ENCODE measurements at regions not wholly inside any gene's neighbourhood (a gene's known extent, or its start where the extent isn't known, plus 50 kb on each side); places are given as distances from the start of the nearest gene placed in this dataset.

GRCh38 chr6:134686071-134686470, 263.8 kb downstream of the ALDH8A1 start:
- Mint-ChIP-seq H3K27me3 (ENCODE audit: insufficient read depth, unreplicated experiment) (no peaks in the 10 kb centered on the region), H3K36me3 (ENCODE audit: insufficient read depth, unreplicated experiment) (no peaks in the 10 kb centered on the region), H3K4me3 (ENCODE audit: unreplicated experiment) (peak overlapping the region; percentile 29), H3K4me1 (ENCODE audit: insufficient read depth, unreplicated experiment) (peaks cover 14% of the 10 kb centered on the region), H3K27ac (ENCODE audit: low read depth, unreplicated experiment) (peak overlapping the region; percentile 31), H3K9me3 (ENCODE audit: unreplicated experiment) (no peaks in the 10 kb centered on the region)
- DNase-seq (ENCODE audit: unreplicated experiment), result peak; percentile 91
- POLR2A ChIA-PET, result interaction anchor here (0.7 to 1.2 kb wide), 4 partner anchors 9 to 44 kb away, joined by 4 to 5 read pairs (median 4); no protein-coding TSS in a partner anchor
- CTCF ChIA-PET, result interaction anchor here (0.6 to 0.7 kb wide), 2 partner anchors 332 to 563 kb away, joined by 3 read pairs; no protein-coding TSS in a partner anchor
- BruUV-seq (replicated peaks), result no TSS peak
- TF ChIP-seq CTCF (IDR thresholded peaks at IDR 0.05; ENCODE audit: unreplicated experiment), result no peak
- intact Hi-C loops (cut with micrococcal nuclease), result no loop called here

- Mint-ChIP-seq H3K4me3 (ENCODE audit: unreplicated experiment) (no peak overlapping the region), H3K9me3 (ENCODE audit: unreplicated experiment) (no peaks in the 10 kb centered on the region), H3K4me1 (ENCODE audit: insufficient read depth, unreplicated experiment) (peaks cover 17% of the 10 kb centered on the region), H3K27ac (ENCODE audit: low read depth, unreplicated experiment) (no peak overlapping the region), H3K27me3 (ENCODE audit: insufficient read depth, unreplicated experiment) (no peaks in the 10 kb centered on the region), H3K36me3 (ENCODE audit: insufficient read depth, unreplicated experiment) (no peaks in the 10 kb centered on the region)
- POLR2A ChIA-PET, result no interaction called here
- no peak for TF ChIP-seq CTCF (IDR thresholded peaks at IDR 0.05; ENCODE audit: unreplicated experiment)
- no TSS peak for BruUV-seq (replicated peaks)
- no peak for DNase-seq (ENCODE audit: unreplicated experiment)
- CTCF ChIA-PET, result interaction anchor here (0.6 to 0.9 kb wide), 3 partner anchors 27 to 140 kb away, joined by 3 read pairs; no protein-coding TSS in a partner anchor
- intact Hi-C loops (cut with micrococcal nuclease), result no loop called here
Observed at GRCh38 chr6:134684423-134684795, 265.5 kb downstream of the ALDH8A1 start.

GRCh38 chr6:134683783-134684422, 266.0 kb downstream of the ALDH8A1 start:
- no TSS peak for BruUV-seq (replicated peaks)
- H3K27me3 Mint-ChIP-seq (ENCODE audit: insufficient read depth, unreplicated experiment), result no peaks in the 10 kb centered on the region
- peak; percentile 42 for DNase-seq (ENCODE audit: unreplicated experiment)
- no peaks in the 10 kb centered on the region for H3K36me3 Mint-ChIP-seq (ENCODE audit: insufficient read depth, unreplicated experiment)
- ChIA-PET CTCF (interaction anchor here (0.6 kb wide), 2 partner anchors 138 to 513 kb away, joined by 3 read pairs; no protein-coding TSS in a partner anchor), POLR2A (interaction anchor here (0.6 to 0.8 kb wide), 3 partner anchors 19 to 175 kb away, joined by 3 read pairs; no protein-coding TSS in a partner anchor)
- H3K4me1 Mint-ChIP-seq (ENCODE audit: insufficient read depth, unreplicated experiment), result peaks cover 22% of the 10 kb centered on the region
- no peaks in the 10 kb centered on the region for H3K9me3 Mint-ChIP-seq (ENCODE audit: unreplicated experiment)
- H3K27ac Mint-ChIP-seq (ENCODE audit: low read depth, unreplicated experiment), result no peak overlapping the region
- intact Hi-C loops (cut with micrococcal nuclease), result no loop called here
- TF ChIP-seq CTCF (IDR thresholded peaks at IDR 0.05; ENCODE audit: unreplicated experiment), result no peak
- H3K4me3 Mint-ChIP-seq (ENCODE audit: unreplicated experiment), result no peak overlapping the region

GRCh38 chr6:134680433-134680832, 269.5 kb downstream of the ALDH8A1 start:
- POLR2A ChIA-PET, result interaction anchor here (1.0 to 1.2 kb wide), 2 partner anchors 9 to 59 kb away, joined by 3 read pairs; no protein-coding TSS in a partner anchor
- H3K27ac Mint-ChIP-seq (ENCODE audit: low read depth, unreplicated experiment), result no peak overlapping the region
- intact Hi-C loops (cut with micrococcal nuclease), result no loop called here
- DNase-seq (ENCODE audit: unreplicated experiment), result no peak
- H3K36me3 Mint-ChIP-seq (ENCODE audit: insufficient read depth, unreplicated experiment), result no peaks in the 10 kb centered on the region
- H3K4me3 Mint-ChIP-seq (ENCODE audit: unreplicated experiment), result no peak overlapping the region
- no peak for TF ChIP-seq CTCF (IDR thresholded peaks at IDR 0.05; ENCODE audit: unreplicated experiment)
- H3K4me1 Mint-ChIP-seq (ENCODE audit: insufficient read depth, unreplicated experiment), result peaks cover 35% of the 10 kb centered on the region
- CTCF ChIA-PET, result interaction anchor here (0.6 to 0.9 kb wide), 2 partner anchors 37 to 452 kb away, joined by 3 read pairs; no protein-coding TSS in a partner anchor
- H3K27me3 Mint-ChIP-seq (ENCODE audit: insufficient read depth, unreplicated experiment), result no peaks in the 10 kb centered on the region
- no peaks in the 10 kb centered on the region for H3K9me3 Mint-ChIP-seq (ENCODE audit: unreplicated experiment)
- BruUV-seq (replicated peaks), result no TSS peak

Measured in MCF 10A (cell line).